Stimulated activated CD8-positive, alpha-beta memory T cell treated with anti-CD3 and anti-CD28 coated beads, Interleukin-15, amount 100 ng/mL, for 4 hours (primary cell): ENCODE measurements at regions not wholly inside any gene's neighbourhood (a gene's known extent, or its start where the extent isn't known, plus 50 kb on each side); places are given as distances from the start of the nearest gene placed in this dataset.
"Not testable (repeated sequence)": the region's sequence is repeated elsewhere in the genome, so short reads cannot be mapped to it uniquely, and the experiment has no call there.

ENCODE experiments used
- DNase-seq, 2 donors: peaks; one replicate each; pipeline ENCODE4 v3.0.0-alpha.2; 2020; ENCODE audit warnings: low read depth in 2 of 2

DNA sequence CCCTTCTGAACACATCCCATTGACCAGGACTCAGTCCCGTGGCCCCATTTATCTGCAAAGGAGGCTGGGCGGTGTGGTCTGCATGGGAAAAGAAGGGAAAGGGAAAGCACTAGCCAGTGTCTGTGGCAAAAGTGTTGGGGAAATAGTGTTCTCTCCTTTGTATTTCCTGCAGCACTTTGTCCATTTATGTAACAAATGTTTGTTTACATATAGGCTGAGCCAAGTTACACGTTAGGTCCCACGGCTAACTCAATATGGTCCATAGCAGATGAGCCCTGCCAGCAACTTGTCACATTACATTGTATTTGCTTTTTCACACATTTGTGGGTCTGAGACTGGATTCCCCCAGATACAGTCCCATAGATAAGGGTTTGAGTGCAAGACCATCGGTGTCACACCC is 260.5 kb downstream of the MSX2 start:
- DNase-seq = no peak

DNA sequence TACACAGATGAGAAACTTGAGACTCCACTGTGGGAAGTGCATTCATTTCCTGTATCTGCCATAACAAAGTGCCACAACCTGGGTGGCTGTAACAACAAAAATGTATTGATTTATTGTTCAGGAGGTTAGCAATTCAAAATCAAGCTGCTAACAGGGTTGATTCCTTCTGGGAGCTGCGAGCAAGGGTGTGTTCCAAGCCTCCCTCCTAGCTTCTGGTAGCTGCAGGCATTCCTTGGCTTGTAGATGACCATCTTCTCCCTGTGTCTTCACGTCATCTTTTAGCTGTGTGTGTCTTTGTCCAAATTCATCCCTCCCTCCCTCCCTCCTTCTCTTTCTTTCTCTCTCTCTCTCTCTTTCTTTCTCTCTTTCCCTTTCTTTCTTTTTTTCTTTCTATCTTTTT is 258.1 kb downstream of the MSX2 start:
- DNase-seq = no peak

DNA sequence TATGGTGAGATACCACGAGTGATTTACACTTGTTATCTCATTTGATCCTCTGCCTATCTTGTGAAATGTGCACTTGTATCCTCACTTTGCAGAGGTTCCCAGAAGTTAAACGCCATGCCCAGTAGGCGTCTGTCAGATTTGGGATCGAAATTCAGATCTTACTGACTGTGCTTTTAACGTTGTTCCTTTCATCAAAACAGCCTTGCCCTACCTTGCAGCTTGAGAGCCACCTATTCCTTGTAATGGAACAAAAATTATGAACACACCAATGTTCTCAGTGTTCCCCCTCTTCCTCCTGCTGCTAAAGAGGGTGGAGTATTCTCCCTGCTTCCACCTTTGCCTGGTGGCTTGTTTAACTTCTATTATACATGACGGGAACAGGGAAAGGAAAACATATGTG is 257.0 kb downstream of the MSX2 start:
- DNase-seq = no peak

- DNase-seq = no peak
Observed at GRCh38 chr5:174980952-174981351, 256.6 kb downstream of the MSX2 start.

- no peak for DNase-seq
Observed at GRCh38 chr5:174972291-174972690, 247.9 kb downstream of the MSX2 start.

- DNase-seq = no peak
Observed at GRCh38 chr5:174971210-174971609, 246.8 kb downstream of the MSX2 start.

GRCh38 chr5:174970502-174970901 is 246.1 kb downstream of the MSX2 start:
- no peak for DNase-seq

GRCh38 chr5:174953871-174954270 is 229.5 kb downstream of the MSX2 start:
- DNase-seq = no peak

GRCh38 chr5:174951151-174951780 is 226.9 kb downstream of the MSX2 start:
- peak; percentile 4 to 24 for DNase-seq

GRCh38 chr5:174947548-174947947 is 223.2 kb downstream of the MSX2 start:
- no peak for DNase-seq

GRCh38 chr5:174945853-174946252 is 221.5 kb downstream of the MSX2 start:
- no peak for DNase-seq

DNA sequence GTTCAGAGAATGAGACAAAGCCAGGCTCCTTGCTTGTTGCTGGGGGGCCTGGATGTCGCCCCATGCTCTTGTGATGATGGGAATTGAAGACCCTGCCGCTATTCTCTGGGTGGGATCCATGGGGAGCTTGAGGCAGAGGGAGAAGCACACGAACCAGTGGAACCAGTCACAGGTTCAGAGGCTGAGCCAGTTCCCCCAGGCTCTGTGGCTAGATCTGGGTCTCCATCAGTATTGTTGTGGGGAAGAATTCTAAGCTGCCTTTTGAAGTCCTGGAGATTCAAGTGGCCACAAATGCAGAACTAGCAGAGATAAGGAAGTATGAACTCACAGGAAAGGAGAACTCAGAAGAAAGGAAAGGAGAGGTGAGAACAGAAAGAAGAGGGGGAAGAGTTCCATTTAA is 219.4 kb downstream of the MSX2 start:
- DNase-seq = no peak

GRCh38 chr5:174943002-174943401 is 218.6 kb downstream of the MSX2 start:
- DNase-seq = not testable (repeated sequence)

DNA sequence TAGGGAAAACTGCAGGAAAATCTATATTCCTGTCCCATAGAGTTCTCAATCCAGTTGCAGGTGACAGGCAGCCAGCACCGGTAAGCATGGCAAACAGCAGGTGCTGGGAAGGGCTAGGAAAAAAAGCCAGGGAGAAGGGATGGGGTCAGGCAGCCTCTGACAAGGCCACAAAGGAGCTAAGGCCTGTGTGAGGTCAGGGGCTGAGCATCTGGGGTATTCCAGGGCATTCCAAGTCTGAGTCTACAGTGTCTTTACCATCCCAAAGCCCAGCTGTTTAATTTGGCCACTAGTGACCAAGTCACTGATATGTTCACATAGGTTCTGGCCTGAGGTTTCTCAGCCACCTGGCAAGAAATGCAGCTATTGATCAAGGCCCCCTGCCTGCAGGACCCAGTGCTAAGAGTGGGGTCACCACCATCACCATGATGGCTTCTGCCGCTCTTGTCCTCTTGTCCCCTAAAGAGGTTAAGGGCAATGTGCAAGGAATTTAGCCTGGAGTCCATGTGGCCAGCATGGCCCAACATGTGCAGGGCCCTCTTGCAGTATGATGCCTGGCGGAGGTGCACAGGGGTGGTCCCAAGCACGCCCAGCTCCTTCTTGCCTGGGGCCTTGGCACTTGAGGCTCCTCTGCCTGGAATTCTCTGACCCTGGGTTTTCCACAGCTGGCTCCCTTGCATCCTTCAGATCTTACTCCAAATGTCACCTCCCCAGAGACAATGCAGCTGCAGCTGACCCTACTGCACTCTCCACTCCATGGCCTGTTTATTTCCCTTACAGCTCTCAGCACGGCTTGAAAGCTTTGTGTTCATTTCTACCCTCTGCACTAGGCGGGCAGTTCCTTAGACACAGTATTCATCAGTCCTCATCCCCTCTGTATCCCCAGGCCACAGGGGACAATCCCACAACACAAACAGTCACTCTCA is 213.1 kb downstream of the MSX2 start:
- no peak for DNase-seq

DNA sequence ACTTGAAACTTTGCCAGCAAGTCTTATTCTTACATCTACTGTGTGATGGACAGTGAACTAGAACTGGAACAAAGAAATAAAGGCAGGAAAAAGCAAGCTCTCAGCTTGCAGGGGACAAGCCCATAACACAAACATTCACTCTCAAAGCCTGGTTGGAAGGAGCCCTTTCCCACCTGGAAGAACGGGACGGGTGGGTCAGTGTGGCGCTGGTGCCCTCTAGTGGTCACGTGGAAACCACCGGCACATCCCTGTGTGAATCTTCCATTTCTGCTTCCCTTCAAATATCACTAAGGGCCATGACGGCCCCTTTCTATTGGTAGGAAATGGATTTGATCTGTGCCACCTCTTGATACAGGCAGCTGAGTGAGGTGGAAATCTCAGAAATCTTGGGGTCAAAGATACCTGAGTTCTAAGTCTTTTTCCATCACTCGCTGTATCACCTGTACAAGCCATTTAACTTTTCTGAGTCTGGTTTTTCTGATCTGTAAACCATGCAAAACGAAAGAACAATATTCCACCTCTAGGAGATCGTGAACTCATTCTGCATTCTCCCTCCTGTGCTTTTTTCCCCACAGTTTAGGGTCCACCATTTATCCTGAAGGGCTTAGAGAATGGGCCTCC is 211.6 kb downstream of the MSX2 start:
- no peak for DNase-seq

DNA sequence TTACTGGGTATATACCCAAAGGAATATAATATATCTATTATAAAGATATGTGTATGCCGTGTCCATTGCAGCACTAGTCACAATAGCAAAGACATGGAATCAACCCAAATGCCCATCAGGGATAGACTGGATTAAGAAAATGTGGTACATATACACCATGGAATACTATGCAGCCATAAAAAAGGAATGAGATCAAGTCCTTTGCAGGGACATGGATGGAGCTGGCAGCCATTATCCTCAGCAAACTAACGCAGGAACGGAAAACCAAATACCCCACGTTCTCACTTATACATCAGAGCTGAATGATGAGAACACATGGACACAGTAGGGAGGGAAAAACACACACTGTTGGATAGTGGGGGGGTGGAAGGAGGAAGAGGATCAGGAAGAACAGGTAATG is 206.7 kb downstream of the MSX2 start:
- not testable (repeated sequence) for DNase-seq

GRCh38 chr5:174925586-174925985 is 201.2 kb downstream of the MSX2 start:
- no peak for DNase-seq

GRCh38 chr5:174922955-174923354 is 198.6 kb downstream of the MSX2 start:
- DNase-seq = no peak

DNA sequence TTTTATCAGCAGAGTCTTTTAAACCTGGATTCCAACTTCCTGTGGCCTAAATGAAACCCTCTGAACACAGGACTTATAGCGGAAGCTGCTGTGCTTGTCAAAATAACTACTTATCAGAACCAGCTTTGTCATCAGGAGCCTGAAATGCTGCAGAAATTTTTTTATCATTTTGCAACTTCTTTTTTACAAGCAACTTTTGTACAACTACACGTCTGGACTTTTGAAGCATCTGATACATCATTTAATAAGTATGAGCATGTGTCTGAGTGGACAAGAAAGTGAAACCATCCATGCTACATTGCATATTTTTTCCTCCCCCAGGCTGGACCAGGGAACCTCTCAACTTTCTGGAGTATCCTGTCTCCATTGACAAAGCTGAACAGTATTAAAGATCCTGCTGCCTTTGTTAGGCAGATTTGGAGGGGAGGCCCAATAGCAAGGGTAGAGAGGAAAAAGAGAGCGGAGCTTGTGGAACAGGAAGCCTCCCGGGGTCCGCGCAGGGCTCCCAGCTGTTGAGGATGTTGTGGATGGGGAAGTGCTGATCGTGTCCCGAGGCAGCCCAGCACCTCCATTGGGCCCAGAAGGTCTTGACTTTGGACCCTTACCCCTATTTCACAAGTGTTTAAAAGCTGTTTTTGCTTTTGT is 196.6 kb downstream of the MSX2 start:
- DNase-seq = no peak

DNA sequence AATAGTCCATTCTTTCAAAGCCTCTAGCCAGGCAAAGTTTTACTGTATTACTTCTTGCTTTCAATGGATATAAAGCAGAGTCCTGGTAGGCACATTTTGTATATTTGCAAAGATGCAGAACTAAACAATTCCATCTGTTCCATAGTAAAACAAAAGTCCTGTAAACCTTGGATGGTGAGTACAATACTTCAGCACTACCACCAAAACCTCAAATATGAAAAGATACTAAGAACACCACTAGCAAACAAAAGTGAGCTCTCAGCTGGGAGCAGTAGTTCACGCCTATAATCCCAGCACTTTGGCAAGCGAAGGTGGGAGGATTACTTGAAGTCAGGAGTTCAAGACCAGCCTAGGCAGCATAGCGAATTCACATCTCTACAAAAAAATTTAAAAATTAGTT is 195.0 kb downstream of the MSX2 start:
- no peak for DNase-seq

DNA sequence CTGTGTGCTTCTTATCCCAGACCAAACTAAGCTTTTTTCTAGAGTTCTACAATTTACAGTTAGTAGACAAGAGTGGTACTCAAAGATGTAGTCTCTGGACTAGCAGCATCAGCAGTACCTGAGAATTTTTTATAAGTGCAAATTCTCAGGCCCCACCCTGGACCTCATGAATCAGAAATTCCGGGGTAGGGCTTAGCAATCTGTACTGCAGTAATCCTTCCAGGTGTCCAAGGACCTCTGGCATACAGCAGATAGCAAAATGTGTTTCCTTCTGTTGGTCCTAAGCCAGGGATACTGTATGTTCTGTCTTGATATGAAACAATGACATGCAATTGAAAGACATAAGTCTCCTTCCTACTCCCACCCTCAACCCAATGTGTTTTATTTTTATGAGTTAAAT is 194.3 kb downstream of the MSX2 start:
- DNase-seq = no peak

- no peak for DNase-seq
Observed at GRCh38 chr5:174917976-174918554, 193.7 kb downstream of the MSX2 start.
